GM18867 (cell line): ENCODE measurements at regions not wholly inside any gene's neighbourhood (a gene's known extent, or its start where the extent isn't known, plus 50 kb on each side); places are given as distances from the start of the nearest gene placed in this dataset.

Experiments used
- ATAC-seq: cut with Tn5 transposase; IDR thresholded peaks from one replicate; pipeline ENCODE4 v1.9.1; 2021; ENCODE audit warnings: mild to moderate bottlenecking, moderate library complexity; ENCODE audit not compliant: unreplicated experiment

- ATAC-seq, result no peak
Observed at GRCh38 chr2:80715433-80715832, 410.9 kb upstream of the LRRTM1 start.

- ATAC-seq, result no peak
Observed at GRCh38 chr2:80711915-80712314, 407.4 kb upstream of the LRRTM1 start.

GRCh38 chr2:80706951-80707350 is 402.4 kb upstream of the LRRTM1 start:
- ATAC-seq, result no peak

- ATAC-seq, result no peak
Observed at GRCh38 chr2:80706541-80706940, 402.0 kb upstream of the LRRTM1 start.

GRCh38 chr2:80703532-80703931 is 399.0 kb upstream of the LRRTM1 start:
- ATAC-seq, result no peak

- no peak for ATAC-seq
Observed at GRCh38 chr2:80700961-80701360, 396.4 kb upstream of the LRRTM1 start.
